GM10248 (cell line): ENCODE measurements at regions not wholly inside any gene's neighbourhood (a gene's known extent, or its start where the extent isn't known, plus 50 kb on each side); places are given as distances from the start of the nearest gene placed in this dataset.

Experiments used
- CTCF ChIA-PET: fragments of 300-600 bp; sonication (Branson Sonifier 250); formaldehyde crosslinking; extraction: SDS; loops from one replicate; lab custom pipeline; 2021; ENCODE audit warnings: antibody characterized with exemption; lab: Yijun Ruan, JAX
- POLR2A ChIA-PET: fragments of 350-650 bp; sonication (Branson Sonifier 250); formaldehyde crosslinking; extraction: SDS; loops from one replicate; lab custom pipeline; 2020; ENCODE audit warnings: antibody characterized with exemption; lab: Yijun Ruan, JAX
- DNase-seq: peaks from one replicate; pipeline ENCODE4 v3.0.0; 2012; ENCODE audit errors: extremely low spot score
- CTCF ChIP-seq: IDR thresholded peaks from 2 replicates; pipeline ENCODE4 v1.5.1; 2012; ENCODE audit warnings: mild to moderate bottlenecking, low read depth; ENCODE audit errors: extremely low read depth, missing control alignments, control extremely low read depth

GRCh38 chr10:130921461-130921860 lies 390.1 kb downstream of the TCERG1L start:
- TF ChIP-seq CTCF: no peak
- POLR2A ChIA-PET: no interaction called here
- DNase-seq: no peak
- CTCF ChIA-PET: no interaction called here

- ChIA-PET CTCF (no interaction called here), POLR2A (no interaction called here)
- DNase-seq: no peak
- no peak for TF ChIP-seq CTCF
These were observed 389.5 kb downstream of the TCERG1L start for GRCh38 chr10:130921911-130922440.

GRCh38 chr10:130923596-130923995 lies 387.9 kb downstream of the TCERG1L start:
- ChIA-PET POLR2A (no interaction called here), CTCF (interaction anchor here (1.4 to 1.8 kb wide), 2 partner anchors 10 to 13 kb away, joined by 4 to 6 read pairs; no protein-coding TSS in a partner anchor)
- DNase-seq: no peak
- TF ChIP-seq CTCF: no peak

- DNase-seq: no peak
- ChIA-PET CTCF (interaction anchor here (1.4 to 1.8 kb wide), 2 partner anchors 11 to 12 kb away, joined by 4 to 6 read pairs; no protein-coding TSS in a partner anchor), POLR2A (no interaction called here)
- no peak for TF ChIP-seq CTCF
These were observed 387.2 kb downstream of the TCERG1L start for GRCh38 chr10:130924138-130924819.

GRCh38 chr10:130926442-130926841 lies 385.1 kb downstream of the TCERG1L start:
- TF ChIP-seq CTCF: no peak
- no peak for DNase-seq
- ChIA-PET POLR2A (no interaction called here), CTCF (interaction anchor here (1.7 kb wide), 1 partner anchor 17 kb away, joined by 3 read pairs; no protein-coding TSS in a partner anchor)

GRCh38 chr10:130927157-130927556 lies 384.4 kb downstream of the TCERG1L start:
- POLR2A ChIA-PET: no interaction called here
- TF ChIP-seq CTCF: no peak
- CTCF ChIA-PET: interaction anchor here (1.7 kb wide), 1 partner anchor 16 kb away, joined by 3 read pairs; no protein-coding TSS in a partner anchor
- no peak for DNase-seq
